ENCODE measurements at regions not wholly inside any gene's neighbourhood (a gene's known extent, or its start where the extent isn't known, plus 50 kb on each side); places are given as distances from the start of the nearest gene placed in this dataset.
"Not testable (repeated sequence)": the region's sequence is repeated elsewhere in the genome, so short reads cannot be mapped to it uniquely, and the experiment has no call there.

DNA sequence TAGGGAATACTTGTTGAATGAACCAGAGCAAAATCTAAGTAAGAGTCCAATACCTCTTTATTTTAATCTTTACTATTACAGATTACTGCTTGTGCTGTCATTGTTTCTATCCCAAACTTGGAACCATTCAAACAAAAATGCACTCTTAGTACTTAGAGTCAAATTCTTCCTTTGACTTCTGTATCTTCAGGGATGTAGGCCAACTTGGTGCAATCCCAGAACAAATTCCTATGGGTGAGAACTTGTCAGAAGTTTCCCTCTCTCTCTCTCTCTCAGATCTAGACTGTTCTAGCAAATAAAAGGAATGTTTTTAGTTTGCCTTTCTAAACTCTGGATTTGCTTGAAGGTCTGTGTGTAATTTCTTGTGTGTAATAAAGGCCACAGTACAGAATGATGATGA lies 329.0 kb upstream of the TMTC4 start:
- DNase-seq (ENCODE audit: low spot score): no peak

DNA sequence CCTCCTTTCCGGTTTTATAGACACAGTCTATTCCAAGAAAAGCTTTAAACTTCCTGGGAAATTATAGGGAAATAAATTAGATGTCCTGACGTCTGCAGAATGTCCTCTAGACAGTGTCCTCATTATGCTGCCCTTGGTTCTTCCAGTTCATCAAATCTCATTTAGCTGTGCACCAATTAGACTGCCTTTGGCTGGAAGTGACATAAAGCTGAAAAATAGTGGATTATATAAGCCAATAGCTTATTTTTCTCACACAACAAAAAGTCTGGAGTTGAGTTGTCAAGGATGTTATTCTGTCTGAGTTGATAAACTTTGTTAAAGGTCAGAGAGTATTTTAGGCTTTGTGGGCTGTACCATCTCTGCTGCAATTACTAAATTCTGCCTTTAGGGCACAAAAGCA lies 314.8 kb upstream of the TMTC4 start:
- no peak for DNase-seq (ENCODE audit: low spot score)

- DNase-seq (ENCODE audit: low spot score): no peak
These were observed 314.3 kb upstream of the TMTC4 start for GRCh38 chr13:100988921-100989320.

- peak; percentile 13 for DNase-seq (ENCODE audit: low spot score)
These were observed 313.4 kb upstream of the TMTC4 start for GRCh38 chr13:100987948-100988347.

DNA sequence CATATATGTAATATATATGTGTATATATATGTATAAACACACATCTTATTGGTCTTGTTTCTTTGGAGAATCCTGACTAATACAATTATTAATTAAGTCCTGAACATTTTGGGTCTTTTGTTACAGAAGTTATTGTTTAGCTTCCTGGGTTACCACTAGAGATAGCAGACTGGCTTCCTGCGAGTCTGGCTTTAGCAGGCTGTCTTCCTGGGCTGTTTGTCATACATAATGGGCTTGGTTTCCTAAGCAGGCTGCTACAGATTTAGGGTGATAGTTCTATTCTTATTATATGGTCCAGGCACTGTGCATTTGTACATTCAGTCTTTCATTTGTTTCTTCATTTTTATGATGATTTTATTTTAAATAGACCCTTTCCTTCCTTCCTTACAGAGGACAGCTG lies 312.0 kb upstream of the TMTC4 start:
- no peak for DNase-seq (ENCODE audit: low spot score)

DNA sequence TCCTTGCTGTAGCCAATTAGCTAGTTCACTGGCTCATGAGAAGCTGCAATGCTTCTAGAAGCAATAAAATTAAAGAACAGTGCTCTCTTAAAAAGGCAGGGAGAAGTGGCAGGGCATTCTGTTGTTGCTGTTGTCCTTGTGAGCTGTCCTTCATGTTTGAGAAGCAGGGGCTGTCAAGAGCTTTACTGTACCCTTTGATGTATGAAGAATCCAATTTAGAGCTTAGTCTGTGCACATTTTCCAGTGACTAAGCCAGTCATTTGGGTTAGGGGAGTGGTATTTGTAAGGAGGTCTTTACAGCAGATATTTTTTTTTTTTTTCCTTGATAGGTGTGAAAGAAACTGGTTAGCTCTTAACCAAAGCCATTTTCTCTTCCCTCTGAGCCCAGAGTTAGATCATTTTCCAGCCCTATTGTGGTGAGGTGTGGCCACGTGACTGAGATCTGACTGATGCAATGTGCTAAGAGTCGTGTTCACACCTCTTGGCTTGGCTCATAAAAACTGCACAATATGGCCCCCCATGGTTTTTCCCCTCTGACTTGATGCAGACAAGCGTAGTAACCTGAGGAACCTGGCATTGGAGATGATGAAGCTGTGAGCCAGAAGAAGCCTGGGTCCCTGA lies 309.6 kb upstream of the TMTC4 start:
- DNase-seq (ENCODE audit: low spot score): no peak

- DNase-seq (ENCODE audit: low spot score): no peak
These were observed 308.5 kb upstream of the TMTC4 start for GRCh38 chr13:100983111-100983510.

DNA sequence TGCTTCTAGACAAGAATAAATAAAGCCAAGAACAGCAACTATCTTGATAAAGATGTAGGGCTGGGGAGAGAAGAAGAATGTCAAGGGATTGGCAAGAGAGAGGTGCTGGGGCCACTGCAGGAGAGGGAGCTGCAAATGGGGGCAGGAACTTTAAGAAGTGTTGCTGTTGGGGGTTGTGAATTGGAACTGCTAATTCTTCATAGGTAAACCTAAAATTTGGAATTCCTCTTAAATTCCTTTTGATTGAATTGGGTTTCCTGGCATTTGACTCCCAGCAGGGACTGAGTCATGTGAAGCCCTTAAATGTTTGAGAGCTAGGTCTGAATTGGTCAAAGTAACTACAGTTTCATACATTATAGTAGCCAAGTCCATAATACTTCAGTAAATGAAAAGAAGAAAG lies 305.6 kb upstream of the TMTC4 start:
- DNase-seq (ENCODE audit: low spot score): no peak

GRCh38 chr13:100977841-100978240 lies 303.2 kb upstream of the TMTC4 start:
- DNase-seq (ENCODE audit: low spot score): no peak

DNA sequence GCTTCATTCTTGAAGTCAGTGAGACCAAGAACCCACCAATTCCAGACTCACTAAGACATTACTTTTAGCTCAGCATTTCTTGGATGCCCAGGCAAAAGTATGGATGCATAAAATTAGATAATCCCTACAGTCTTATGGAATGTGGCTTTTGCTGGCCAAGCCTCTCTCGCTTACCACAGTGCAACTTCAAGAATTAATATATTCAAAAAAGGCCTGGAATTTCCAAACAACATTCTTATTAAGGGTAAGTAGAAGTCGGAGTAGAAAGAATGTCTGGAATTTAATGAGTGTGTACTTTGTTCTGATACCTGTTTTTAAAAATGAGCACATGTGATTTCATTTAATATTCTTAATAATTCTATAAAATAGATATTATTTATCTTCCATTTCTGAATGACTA lies 302.4 kb upstream of the TMTC4 start:
- no peak for DNase-seq (ENCODE audit: low spot score)

DNA sequence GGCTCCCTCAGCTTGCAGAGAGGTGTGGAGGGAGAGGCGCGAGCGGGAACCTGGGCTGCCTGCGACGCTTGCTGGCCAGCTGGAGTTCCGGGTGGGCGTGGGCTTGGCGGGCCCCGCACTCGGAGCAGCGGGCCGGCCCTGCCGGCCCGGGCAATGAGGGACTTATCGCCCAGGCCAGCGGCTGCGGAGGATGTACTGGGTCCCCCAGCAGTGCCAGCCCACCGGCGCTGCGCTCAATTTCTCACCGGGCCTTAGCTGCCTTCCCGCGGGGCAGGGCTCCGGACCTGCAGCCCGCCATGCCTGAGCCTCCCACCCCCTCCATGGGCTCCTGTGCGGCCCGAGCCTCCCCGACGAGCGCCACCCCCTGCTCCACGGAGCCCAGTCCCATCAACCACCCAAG lies 301.1 kb upstream of the TMTC4 start:
- not testable (repeated sequence) for DNase-seq (ENCODE audit: low spot score)

GRCh38 chr13:100962585-100962984 lies 288.0 kb upstream of the TMTC4 start:
- no peak for DNase-seq (ENCODE audit: low spot score)

DNA sequence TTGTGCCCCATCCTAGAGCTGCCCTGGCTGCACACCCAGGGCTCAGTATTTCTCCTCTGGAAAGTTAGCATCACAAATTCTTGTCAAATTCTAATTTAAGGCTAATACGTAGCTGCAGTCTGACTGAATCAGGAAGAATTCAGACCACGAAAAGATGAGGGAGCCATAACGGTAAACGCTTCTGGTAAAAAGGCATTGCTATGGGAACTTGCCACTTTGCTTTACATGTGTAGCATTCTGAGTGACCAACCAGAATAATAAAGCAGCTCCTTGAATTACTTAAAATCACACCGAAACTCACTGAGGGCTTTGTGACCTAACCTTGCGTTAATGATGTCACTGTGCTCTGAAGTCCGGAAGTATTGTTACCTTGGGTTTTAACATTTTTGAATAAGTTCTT lies 286.6 kb upstream of the TMTC4 start:
- no peak for DNase-seq (ENCODE audit: low spot score)

DNA sequence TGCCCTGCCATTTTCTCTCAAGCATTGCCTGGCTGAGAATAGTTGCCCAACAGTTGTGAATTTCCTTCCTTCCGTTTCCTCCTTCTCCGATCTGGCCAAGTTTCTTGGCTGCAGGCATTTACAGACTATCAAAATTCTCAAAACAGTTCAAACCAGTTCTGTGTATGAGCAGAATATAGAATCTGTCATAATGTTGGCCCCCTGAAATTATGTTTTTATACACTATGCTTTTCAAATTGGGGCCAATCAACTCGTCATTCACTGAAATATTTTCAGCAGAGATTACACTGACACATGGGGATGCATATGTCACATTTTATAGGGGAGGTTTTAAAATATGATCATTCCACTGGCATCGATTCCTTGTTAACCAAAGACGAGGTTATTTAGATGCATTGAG lies 284.2 kb upstream of the TMTC4 start:
- DNase-seq (ENCODE audit: low spot score): no peak

DNA sequence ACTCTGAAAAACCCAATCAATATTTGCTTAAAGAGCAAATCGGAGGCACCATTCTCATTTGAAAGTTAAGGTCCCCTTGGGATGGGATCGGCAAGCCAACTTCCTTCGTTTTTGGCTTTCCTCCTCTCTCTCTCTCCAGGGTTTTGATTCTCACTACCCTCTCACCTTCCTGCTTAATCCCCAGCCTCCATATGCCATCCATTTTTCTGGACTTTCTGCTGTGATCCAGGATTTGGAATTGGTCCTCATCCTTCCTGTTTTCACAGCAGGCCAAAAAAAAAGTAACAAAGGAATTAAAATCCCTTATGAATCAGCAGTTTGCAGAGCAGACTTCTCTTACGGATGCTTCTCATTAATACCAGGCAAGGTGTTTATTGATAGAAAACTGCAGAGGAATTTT lies 283.1 kb upstream of the TMTC4 start:
- no peak for DNase-seq (ENCODE audit: low spot score)

- DNase-seq (ENCODE audit: low spot score): no peak
These were observed 280.1 kb upstream of the TMTC4 start for GRCh38 chr13:100954430-100955305.

GRCh38 chr13:100951016-100951415 lies 276.4 kb upstream of the TMTC4 start:
- no peak for DNase-seq (ENCODE audit: low spot score)

GRCh38 chr13:100948937-100949336 lies 274.3 kb upstream of the TMTC4 start:
- DNase-seq (ENCODE audit: low spot score): not testable (repeated sequence)

- no peak for DNase-seq (ENCODE audit: low spot score)
These were observed 272.0 kb upstream of the TMTC4 start for GRCh38 chr13:100946588-100946987.

GRCh38 chr13:100944791-100945345 lies 270.3 kb upstream of the TMTC4 start:
- no peak for DNase-seq (ENCODE audit: low spot score)

DNA sequence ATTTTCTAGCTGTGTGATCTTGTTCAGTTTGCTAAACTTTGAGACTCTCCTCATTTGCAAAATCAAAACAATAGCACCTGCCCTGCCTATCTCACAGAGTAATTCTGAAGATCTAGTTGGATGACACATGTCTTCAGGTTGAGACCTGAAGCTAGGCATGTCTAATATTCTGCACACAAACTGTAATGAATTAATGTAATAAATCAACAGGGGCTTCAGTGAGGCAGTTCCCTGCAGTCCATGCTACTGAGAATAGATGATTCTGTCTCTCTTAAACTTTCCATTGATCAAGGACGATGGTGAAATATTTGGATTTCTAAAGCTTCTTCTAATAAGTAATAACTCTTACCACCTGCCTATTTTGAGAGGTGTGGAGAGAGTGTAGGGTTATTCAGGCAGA lies 268.1 kb upstream of the TMTC4 start:
- no peak for DNase-seq (ENCODE audit: low spot score)

DNA sequence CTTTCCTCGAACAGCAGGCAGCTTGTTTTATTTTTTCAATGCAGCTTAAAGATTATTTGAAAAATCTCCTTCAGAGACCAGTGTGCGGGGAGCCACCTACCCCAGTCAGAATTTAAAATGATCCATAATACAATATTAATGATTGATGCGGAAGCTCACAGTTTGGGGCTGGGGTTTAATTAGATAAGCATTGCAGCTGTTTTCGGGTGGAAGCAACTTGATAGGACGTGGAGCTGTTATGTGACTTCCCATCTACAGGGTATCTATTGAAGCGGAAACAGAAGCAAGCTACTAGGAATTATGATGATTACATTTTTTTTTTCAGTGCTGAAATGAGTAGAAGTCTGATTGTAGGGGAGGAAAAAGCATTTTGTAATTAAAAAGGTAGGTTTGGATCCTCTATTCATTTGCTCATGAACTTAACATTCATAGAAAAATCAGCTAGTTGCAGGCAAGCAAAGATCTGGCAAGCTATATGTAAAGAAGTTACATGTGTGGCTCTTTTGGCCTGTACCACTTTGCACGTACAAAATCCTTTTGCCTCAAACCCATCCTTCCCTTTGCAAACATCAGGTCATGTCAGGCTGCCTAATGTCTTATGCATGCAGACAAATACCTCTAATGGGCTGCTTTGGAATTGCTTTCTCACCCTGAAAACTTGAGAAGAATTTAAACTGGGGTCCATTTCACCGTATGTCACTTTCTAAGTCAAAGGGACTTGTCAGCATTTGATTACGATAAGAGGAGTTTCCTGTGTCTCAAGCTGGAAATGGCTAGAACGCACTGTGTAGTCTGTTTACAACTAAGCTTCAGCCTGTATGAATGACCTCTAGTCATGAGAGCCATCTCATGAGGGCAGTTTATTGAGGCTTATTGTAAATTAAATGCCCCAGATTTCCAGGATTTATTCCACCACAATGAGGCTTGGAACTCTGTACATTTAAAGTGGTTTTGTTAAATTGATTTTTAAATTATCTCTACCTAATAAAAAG lies 267.1 kb upstream of the TMTC4 start:
- DNase-seq (ENCODE audit: low spot score): no peak

Data from AG08396 (cell line).